Mucosa of stomach (tissue), 1 donor: ENCODE measurements at regions not wholly inside any gene's neighbourhood (a gene's known extent, or its start where the extent isn't known, plus 50 kb on each side); places are given as distances from the start of the nearest gene placed in this dataset.
"Not testable (repeated sequence)": the region's sequence is repeated elsewhere in the genome, so short reads cannot be mapped to it uniquely, and the experiment has no call there.

Experiments
- H3K27me3 ChIP-seq: one replicate; pipeline ENCODE4 v1.7.0; 2013; ENCODE audit warnings: mild to moderate bottlenecking, low read length; ENCODE audit not compliant: control insufficient read depth, insufficient read depth
- H3K36me3 ChIP-seq: one replicate; pipeline ENCODE4 v1.7.0; 2013; ENCODE audit warnings: low read length; ENCODE audit not compliant: control insufficient read depth, insufficient read depth
- H3K4me1 ChIP-seq: one replicate; pipeline ENCODE4 v1.7.0; 2013; ENCODE audit warnings: mild to moderate bottlenecking, low read length; ENCODE audit not compliant: control insufficient read depth, insufficient read depth
- H3K4me3 ChIP-seq: one replicate; pipeline ENCODE4 v1.7.0; 2013; ENCODE audit warnings: low read length
- H3K9ac ChIP-seq: one replicate; pipeline ENCODE4 v1.7.0; 2013; ENCODE audit warnings: mild to moderate bottlenecking, low read length, moderate library complexity
- H3K9me3 ChIP-seq: one replicate; pipeline ENCODE4 v1.7.0; 2013; ENCODE audit warnings: mild to moderate bottlenecking, low read length, moderate library complexity; ENCODE audit not compliant: control insufficient read depth
- donor health status: Pancreatic carcinoma.

DNA sequence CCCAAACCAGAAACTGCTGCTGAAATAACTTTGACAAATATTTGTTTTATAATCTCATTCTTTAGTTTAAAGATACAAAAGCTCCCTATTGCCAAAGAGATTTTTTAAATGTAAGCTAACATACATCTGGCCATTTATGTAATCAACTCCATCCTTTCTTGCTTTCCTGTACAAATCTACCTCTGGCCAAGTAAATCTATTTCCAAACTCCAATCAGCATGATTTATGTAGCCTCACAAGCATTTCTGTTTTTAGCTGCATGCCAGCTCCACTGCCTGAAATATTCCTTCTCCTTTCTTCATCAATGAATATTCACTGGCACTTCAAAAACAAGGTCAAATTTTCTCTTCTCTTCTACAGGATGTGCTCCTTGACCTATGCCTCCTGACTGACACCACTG lies 80.0 kb downstream of the SHOX2 start:
- H3K9me3 ChIP-seq: no peaks in the 10 kb centered on the region
- H3K9ac ChIP-seq: no peak overlapping the region
- no peaks in the 10 kb centered on the region for H3K36me3 ChIP-seq
- H3K27me3 ChIP-seq: no peaks in the 10 kb centered on the region
- no peaks in the 10 kb centered on the region for H3K4me1 ChIP-seq
- no peak overlapping the region for H3K4me3 ChIP-seq

DNA sequence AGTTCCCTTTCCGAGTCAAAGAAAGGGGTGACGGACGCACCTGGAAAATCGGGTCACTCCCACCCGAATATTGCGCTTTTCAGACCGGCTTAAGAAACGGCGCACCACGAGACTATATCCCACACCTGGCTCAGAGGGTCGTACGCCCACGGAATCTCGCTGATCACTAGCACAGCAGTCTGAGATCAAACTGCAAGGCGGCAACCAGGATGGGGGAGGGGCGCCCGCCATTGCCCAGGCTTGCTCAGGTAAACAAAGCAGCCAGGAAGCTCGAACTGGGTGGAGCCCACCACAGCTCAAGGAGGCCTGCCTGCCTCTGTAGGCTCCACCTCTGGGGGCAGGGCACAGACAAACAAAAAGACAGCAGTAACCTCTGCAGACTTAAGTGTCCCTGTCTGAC lies 86.3 kb downstream of the SHOX2 start:
- not testable (repeated sequence) for H3K36me3 ChIP-seq, H3K4me3 ChIP-seq, H3K9me3 ChIP-seq, H3K4me1 ChIP-seq, H3K9ac ChIP-seq, H3K27me3 ChIP-seq

DNA sequence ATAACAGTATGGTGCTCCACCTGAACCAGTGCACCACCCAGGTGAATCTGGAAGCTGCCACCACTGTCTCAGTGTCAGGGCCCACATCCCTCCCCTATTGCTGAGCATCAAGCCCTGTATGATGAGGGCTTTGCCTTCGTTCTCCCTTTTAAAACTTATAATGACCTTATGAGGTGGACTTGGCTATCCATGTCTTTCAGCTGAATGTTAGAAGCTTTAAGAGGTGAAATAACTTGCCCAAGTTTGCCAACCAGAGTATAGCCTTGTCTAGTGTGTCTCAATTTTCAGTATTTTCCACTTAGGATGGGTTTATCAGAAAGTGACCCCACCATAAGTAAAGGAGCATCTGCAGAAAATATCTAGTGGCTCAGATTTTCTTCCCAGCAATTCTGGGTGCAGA lies 87.8 kb downstream of the SHOX2 start:
- H3K27me3 ChIP-seq: no peaks in the 10 kb centered on the region
- no peak overlapping the region for H3K9ac ChIP-seq
- no peaks in the 10 kb centered on the region for H3K9me3 ChIP-seq
- no peaks in the 10 kb centered on the region for H3K36me3 ChIP-seq
- H3K4me3 ChIP-seq: no peak overlapping the region
- H3K4me1 ChIP-seq: no peaks in the 10 kb centered on the region

DNA sequence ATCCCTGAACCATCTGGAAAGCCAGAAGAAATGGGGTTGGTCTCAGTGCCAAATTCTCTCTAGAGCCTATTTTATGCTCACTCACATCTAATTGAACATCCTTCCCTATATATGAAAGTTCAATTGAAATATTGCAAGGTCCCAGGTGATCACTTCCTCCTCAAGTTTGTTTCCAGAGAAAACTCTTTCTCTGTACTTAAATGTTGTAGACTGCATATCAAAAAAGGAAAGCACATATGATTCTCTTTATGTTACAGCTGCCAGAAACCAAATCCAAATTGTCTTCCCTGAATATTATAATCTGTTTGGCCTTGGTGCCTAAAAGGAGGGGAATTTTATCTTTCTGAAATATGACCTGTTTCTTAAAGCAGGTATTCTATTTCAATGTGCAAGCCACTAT lies 93.3 kb downstream of the SHOX2 start:
- Histone ChIP-seq H3K4me1 (no peaks in the 10 kb centered on the region), H3K9me3 (no peaks in the 10 kb centered on the region), H3K27me3 (no peaks in the 10 kb centered on the region), H3K36me3 (no peaks in the 10 kb centered on the region), H3K9ac (no peak overlapping the region), H3K4me3 (no peak overlapping the region)

DNA sequence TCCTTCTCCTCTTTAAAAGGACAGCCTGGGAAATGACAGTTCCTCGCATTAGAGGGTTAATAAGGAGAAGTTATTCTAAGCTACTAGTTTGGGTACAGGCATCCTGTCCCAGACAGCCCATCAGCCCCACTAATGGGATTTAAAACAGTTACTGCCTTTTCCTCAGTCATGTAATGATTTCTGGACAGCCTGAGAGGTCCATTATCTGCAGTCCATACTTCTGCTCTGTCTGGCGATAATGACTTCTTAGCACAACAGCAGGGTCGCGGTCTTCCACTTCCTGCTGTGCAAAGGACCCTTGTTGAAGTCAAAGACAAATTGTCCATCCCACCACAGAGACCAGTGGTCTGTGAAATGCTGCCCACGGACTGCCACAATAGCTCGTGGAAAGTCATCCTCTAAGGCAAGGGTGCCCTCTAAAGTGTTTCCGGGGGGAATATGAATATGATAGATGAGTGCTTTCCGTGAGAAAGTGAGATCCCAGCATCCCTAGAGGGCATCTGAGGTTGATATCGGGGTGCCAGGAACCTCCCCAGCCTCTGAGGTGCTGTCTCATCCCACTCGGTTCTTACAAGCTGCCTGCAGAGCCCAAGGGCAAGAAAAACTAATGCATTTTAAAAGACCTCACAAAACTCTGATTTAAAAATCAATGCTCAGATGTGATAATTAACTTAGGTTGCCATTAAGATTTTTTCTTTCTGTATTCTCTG lies 100.7 kb downstream of the SHOX2 start:
- Histone ChIP-seq H3K36me3 (no peaks in the 10 kb centered on the region), H3K4me1 (no peaks in the 10 kb centered on the region), H3K4me3 (no peak overlapping the region), H3K9me3 (no peaks in the 10 kb centered on the region), H3K27me3 (no peaks in the 10 kb centered on the region), H3K9ac (no peak overlapping the region)

DNA sequence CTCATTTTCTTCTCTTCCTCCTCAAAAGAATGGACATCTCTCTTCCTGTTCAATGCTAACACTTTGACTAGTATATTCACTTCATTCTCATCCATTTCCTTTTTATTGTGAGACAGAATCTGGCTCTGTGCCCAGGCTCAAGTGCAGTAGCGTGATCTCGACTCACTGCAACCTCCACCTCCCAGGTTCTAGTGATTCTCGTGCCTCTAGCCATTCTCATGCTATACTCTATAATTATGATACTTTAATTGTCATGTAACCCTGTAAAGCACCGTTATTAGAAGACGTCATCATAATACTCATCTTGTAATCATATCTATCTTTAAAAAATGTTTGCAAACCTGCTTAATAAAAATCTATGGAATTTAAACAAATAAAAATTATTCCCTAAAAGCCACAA lies 107.0 kb downstream of the SHOX2 start:
- H3K4me3 ChIP-seq: no peak overlapping the region
- H3K9me3 ChIP-seq: no peaks in the 10 kb centered on the region
- H3K36me3 ChIP-seq: no peaks in the 10 kb centered on the region

DNA sequence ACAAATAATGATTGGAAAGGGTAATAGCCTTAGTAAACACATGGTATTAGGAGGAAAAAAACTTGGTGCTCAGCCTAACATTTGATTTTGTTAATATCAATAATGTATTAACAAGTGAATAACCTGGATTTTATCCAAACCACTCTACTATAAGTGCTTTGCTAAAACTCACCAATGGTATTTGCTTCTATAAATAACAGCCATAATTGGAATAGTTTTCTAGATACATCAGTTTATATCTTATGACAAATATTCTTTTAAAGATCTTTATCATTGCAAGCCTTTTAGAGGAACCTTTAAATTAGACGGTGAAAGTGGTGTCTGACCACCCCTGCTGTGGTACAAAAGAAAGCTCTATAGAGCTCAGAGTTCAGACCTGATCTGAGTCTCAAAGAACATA lies 123.9 kb downstream of the SHOX2 start:
- H3K4me1 ChIP-seq: no peaks in the 10 kb centered on the region
- H3K9me3 ChIP-seq: no peaks in the 10 kb centered on the region
- no peak overlapping the region for H3K4me3 ChIP-seq

More for the DNA sequence above, 107.0 kb downstream of the SHOX2 start:
- H3K9ac ChIP-seq: no peak overlapping the region
- H3K27me3 ChIP-seq: no peaks in the 10 kb centered on the region
- no peaks in the 10 kb centered on the region for H3K4me1 ChIP-seq

DNA sequence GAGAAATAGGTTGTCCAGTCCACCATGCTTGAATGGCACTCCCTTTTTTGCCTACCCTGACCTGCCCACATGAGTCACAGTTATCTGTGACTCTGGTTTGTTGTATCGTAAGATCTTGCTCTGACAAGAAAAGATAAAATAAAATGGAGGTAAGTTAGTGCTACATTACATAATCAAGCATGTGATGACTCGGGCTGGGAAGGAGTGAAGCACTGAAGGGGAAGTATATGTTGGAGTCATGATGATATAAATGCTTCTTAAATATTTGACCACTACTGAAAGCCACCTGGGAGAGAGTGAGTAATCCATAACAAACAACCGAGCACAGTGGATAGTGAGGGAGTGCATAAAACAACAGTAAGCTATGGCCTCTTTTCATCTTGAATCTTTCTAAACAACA lies 124.4 kb downstream of the SHOX2 start:
- H3K9ac ChIP-seq: no peak overlapping the region
- no peaks in the 10 kb centered on the region for H3K4me1 ChIP-seq

More for the DNA sequence above, 123.9 kb downstream of the SHOX2 start:
- H3K27me3 ChIP-seq: no peaks in the 10 kb centered on the region
- H3K9ac ChIP-seq: no peak overlapping the region
- no peaks in the 10 kb centered on the region for H3K36me3 ChIP-seq

DNA sequence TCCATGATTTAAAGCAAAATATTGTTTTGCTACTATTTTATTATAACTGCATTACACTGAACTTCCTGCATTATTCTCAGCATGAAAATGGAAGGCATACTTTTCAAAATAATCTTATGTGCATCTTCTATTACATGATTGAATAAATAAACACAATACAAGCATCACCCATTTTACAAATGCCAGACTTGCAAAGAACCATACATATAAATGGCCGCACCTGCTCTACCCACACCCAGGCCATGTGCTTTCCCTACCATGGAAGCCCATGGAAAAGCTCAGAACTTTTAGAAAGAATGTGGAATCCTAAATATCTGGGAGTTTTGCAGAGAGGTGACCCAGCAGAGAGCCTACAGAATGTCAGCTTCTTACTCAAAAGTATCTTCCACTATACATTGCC lies 127.2 kb downstream of the SHOX2 start:
- H3K4me3 ChIP-seq: no peak overlapping the region
- H3K36me3 ChIP-seq: no peaks in the 10 kb centered on the region
- no peak overlapping the region for H3K9ac ChIP-seq
- H3K27me3 ChIP-seq: no peaks in the 10 kb centered on the region
- no peaks in the 10 kb centered on the region for H3K4me1 ChIP-seq
- no peaks in the 10 kb centered on the region for H3K9me3 ChIP-seq

More for the DNA sequence above, 124.4 kb downstream of the SHOX2 start:
- H3K27me3 ChIP-seq: no peaks in the 10 kb centered on the region
- H3K9me3 ChIP-seq: no peaks in the 10 kb centered on the region
- no peak overlapping the region for H3K4me3 ChIP-seq
- H3K36me3 ChIP-seq: no peaks in the 10 kb centered on the region

DNA sequence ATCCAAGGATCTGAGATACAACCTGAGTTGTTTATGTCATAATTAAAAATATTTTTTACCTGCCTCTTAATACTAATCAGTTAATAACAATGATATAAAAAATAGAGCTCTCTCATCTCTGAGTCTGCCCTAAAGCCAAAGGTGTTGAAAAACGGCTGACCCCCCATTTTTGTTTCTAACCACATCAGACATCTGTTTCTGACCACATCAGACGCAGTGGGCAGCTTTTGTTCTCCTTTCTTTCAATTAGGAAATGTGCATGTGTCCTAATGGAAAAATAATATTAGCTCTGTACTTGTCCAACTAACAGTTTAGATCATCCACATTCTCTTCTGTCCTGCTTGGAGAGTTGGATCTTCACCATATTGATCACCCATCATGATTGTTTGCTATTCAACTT lies 144.6 kb downstream of the SHOX2 start:
- no peak overlapping the region for H3K9ac ChIP-seq
- no peaks in the 10 kb centered on the region for H3K9me3 ChIP-seq
- H3K4me3 ChIP-seq: no peak overlapping the region
- no peaks in the 10 kb centered on the region for H3K36me3 ChIP-seq
- H3K4me1 ChIP-seq: no peaks in the 10 kb centered on the region
- H3K27me3 ChIP-seq: no peaks in the 10 kb centered on the region

DNA sequence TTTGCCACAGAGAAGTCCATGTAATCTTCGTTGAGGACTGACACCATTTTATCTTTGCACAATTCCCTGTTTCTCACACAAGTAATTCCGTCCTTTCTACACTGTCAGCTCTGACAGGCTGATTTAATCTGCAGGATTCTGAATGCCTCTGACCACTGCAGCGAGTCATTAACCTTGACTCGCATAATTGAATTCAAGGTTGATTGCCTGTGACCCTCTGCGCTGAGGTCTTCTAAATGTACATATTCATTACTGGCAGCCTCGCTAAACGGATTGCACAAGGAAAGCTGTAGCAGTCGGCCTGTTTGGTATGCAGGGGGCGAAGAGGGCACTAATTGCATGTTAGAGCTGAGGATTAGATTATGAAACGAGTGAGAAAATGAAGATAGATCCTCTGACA lies 147.8 kb downstream of the SHOX2 start:
- no peaks in the 10 kb centered on the region for H3K9me3 ChIP-seq
- H3K4me3 ChIP-seq: no peak overlapping the region
- no peaks in the 10 kb centered on the region for H3K36me3 ChIP-seq
- no peaks in the 10 kb centered on the region for H3K27me3 ChIP-seq
- no peak overlapping the region for H3K9ac ChIP-seq
- H3K4me1 ChIP-seq: no peaks in the 10 kb centered on the region

DNA sequence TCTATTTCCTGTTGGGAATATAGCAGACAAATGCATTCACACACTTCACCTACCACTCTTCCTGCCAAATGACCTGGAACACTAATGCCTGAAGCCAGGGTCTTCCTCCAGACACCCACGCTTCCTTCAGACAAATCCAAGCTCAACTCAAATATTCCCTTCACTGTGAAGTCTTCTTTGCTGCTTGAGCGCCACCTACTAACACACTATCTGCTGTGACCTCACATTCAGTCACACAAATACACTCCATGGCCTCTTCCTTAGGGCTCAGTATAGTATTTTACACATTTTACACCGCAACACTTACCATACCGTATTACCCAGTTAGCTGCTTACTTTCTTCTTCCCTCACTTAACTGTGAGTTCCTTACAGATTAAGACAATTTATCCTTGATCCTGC lies 149.4 kb downstream of the SHOX2 start:
- Histone ChIP-seq H3K4me1 (no peaks in the 10 kb centered on the region), H3K36me3 (no peaks in the 10 kb centered on the region), H3K9me3 (no peaks in the 10 kb centered on the region), H3K9ac (no peak overlapping the region), H3K4me3 (no peak overlapping the region), H3K27me3 (no peaks in the 10 kb centered on the region)

DNA sequence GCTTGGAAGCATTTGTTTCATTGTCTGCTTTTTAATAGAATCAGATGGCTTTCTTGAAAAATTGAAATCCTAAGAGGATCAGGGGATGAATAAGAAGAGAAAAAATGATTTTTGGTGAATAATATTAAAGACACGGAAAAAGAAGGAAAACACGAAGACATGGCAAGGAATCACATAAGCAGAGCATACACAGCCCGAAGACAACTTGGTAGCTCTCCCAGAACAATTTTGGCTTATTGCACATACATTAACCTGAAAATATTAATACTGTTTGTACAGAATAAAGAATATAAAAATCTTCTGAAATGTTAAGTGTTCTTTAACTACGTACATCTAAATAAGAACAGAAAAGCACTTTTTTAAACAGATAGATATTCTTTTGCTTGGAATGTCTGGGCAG lies 150.0 kb downstream of the SHOX2 start:
- Histone ChIP-seq H3K9me3 (no peaks in the 10 kb centered on the region), H3K36me3 (no peaks in the 10 kb centered on the region), H3K4me3 (no peak overlapping the region), H3K4me1 (no peaks in the 10 kb centered on the region), H3K9ac (no peak overlapping the region), H3K27me3 (no peaks in the 10 kb centered on the region)
